HS-5 (cell line): ENCODE measurements at regions not wholly inside any gene's neighbourhood (a gene's known extent, or its start where the extent isn't known, plus 50 kb on each side); places are given as distances from the start of the nearest gene placed in this dataset.

ENCODE experiments used
- DNase-seq: peaks from one replicate; pipeline ENCODE4 v3.0.0-alpha.2; 2012; ENCODE audit warnings: low read depth

GRCh38 chr21:41671859-41672542, 94.9 kb downstream of the RIPK4 start:
- no peak for DNase-seq

GRCh38 chr21:41671212-41671762, 95.6 kb downstream of the RIPK4 start:
- no peak for DNase-seq

- no peak for DNase-seq
Observed at GRCh38 chr21:41670056-41670805, 96.6 kb downstream of the RIPK4 start.

GRCh38 chr21:41669533-41669830, 97.4 kb downstream of the RIPK4 start:
- DNase-seq, result no peak

- no peak for DNase-seq
Observed at GRCh38 chr21:41668686-41669532, 97.9 kb downstream of the RIPK4 start.

GRCh38 chr21:41668051-41668541, 98.8 kb downstream of the RIPK4 start:
- no peak for DNase-seq

- no peak for DNase-seq
Observed at GRCh38 chr21:41667136-41667535, 99.7 kb downstream of the RIPK4 start.

- no peak for DNase-seq
Observed at GRCh38 chr21:41666641-41667081, 100.2 kb downstream of the RIPK4 start.

- no peak for DNase-seq
Observed at GRCh38 chr21:41665766-41666595, 100.9 kb downstream of the RIPK4 start.

- no peak for DNase-seq
Observed at GRCh38 chr21:41664881-41665765, 101.7 kb downstream of the RIPK4 start.

- DNase-seq, result no peak
Observed at GRCh38 chr21:41663805-41664788, 102.8 kb downstream of the RIPK4 start.

- DNase-seq, result no peak
Observed at GRCh38 chr21:41662761-41663160, 104.1 kb downstream of the RIPK4 start.

GRCh38 chr21:41662161-41662560, 104.7 kb downstream of the RIPK4 start:
- no peak for DNase-seq

- DNase-seq, result no peak
Observed at GRCh38 chr21:41660748-41661147, 106.1 kb downstream of the RIPK4 start.

GRCh38 chr21:41659791-41660560, 106.9 kb downstream of the RIPK4 start:
- DNase-seq, result no peak

- no peak for DNase-seq
Observed at GRCh38 chr21:41656946-41657525, 109.8 kb downstream of the RIPK4 start.

- DNase-seq, result no peak
Observed at GRCh38 chr21:41655259-41655658, 111.6 kb downstream of the RIPK4 start.

- DNase-seq, result no peak
Observed at GRCh38 chr21:41653954-41654491, 112.8 kb downstream of the RIPK4 start.
